KBM-7 (cell line): ENCODE measurements at regions not wholly inside any gene's neighbourhood (a gene's known extent, or its start where the extent isn't known, plus 50 kb on each side); places are given as distances from the start of the nearest gene placed in this dataset.

Experiments used
- DNase-seq: peaks from one replicate; pipeline ENCODE4 v3.0.0-alpha.2; 2015
- in situ Hi-C: fragments of 300-500 bp; cut with MboI; formaldehyde crosslinking; loops from 2 replicates; pipeline ENCODE4 v1.14.3; 2020; ENCODE audit warnings: low sequenced_read_pairs, low pct_unique_long_range_greater_than_20kb, mixed read lengths

GRCh38 chr1:98277118-98277517, 356.3 kb upstream of the DPYD start:
- DNase-seq = no peak
- in situ Hi-C loops = no loop called here

DNA sequence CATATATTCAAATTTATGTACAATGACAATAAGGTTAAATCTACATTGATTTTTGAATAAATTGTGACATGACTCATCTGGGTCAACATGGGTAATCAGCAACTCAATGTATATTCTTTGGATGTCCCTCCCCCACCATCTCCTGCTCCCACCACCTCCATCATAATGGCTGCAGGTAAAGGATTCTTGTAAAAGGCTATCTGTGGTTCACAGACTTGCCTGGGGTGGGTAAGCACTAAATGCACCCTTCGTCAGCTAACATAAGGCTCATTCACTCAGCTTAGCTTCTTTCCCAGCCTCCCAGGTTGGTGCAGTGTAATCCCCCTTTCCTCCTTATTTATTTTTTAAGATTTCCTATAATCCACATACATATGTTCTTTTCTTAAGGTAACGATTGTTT, 355.7 kb upstream of the DPYD start:
- in situ Hi-C loops = no loop called here
- no peak for DNase-seq

GRCh38 chr1:98268316-98268715, 347.5 kb upstream of the DPYD start:
- in situ Hi-C loops = no loop called here
- DNase-seq = no peak

GRCh38 chr1:98267423-98267822, 346.6 kb upstream of the DPYD start:
- DNase-seq = no peak
- in situ Hi-C loops = no loop called here

DNA sequence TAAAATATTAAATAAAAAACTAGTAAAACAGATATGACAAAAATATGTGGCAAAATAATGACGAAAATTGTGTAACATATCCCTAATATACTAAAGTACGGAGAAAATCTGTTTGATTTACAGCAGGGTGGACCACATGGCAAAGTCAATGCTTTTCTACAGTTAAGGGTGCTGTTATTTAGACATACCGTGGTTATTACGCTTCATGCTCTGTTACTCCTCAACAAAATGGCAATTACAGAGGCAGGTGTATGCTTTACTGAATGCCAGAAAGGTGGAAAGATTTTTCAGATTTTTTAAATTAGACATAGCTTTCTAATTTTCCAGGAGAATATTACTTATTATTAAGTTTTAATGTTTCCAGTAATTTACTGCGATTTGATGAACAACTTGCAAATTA, 343.9 kb upstream of the DPYD start:
- in situ Hi-C loops = no loop called here

GRCh38 chr1:98260839-98261238, 340.0 kb upstream of the DPYD start:
- in situ Hi-C loops = no loop called here
- DNase-seq = no peak

More for the DNA sequence above, 343.9 kb upstream of the DPYD start:
- no peak for DNase-seq

- DNase-seq = no peak
- in situ Hi-C loops = no loop called here
Measured at GRCh38 chr1:98260412-98260811, 339.6 kb upstream of the DPYD start.

DNA sequence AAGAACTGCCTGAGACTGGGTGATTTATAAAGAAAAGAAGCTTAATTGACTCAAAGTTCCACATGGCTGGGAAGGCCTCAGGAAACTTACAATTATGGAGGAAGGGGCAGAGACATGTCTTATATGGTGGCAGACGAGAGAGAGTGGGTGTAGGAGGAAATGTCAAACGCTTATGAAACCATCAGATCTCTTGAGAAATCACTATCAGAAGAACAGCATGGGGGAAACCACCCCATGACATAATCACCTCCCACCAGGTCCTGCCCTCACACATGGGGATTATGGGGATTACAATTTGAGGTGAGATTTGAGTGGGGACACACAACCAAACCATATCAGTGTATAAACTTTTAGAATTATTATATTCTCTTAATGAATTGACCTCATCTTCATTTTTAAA, 335.9 kb upstream of the DPYD start:
- DNase-seq = no peak
- in situ Hi-C loops = no loop called here

- DNase-seq = no peak
- in situ Hi-C loops = no loop called here
Measured at GRCh38 chr1:98253145-98253544, 332.3 kb upstream of the DPYD start.

GRCh38 chr1:98251497-98251896, 330.7 kb upstream of the DPYD start:
- no peak for DNase-seq
- in situ Hi-C loops = no loop called here

- no peak for DNase-seq
- in situ Hi-C loops = no loop called here
Measured at GRCh38 chr1:98232678-98233077, 311.8 kb upstream of the DPYD start.

DNA sequence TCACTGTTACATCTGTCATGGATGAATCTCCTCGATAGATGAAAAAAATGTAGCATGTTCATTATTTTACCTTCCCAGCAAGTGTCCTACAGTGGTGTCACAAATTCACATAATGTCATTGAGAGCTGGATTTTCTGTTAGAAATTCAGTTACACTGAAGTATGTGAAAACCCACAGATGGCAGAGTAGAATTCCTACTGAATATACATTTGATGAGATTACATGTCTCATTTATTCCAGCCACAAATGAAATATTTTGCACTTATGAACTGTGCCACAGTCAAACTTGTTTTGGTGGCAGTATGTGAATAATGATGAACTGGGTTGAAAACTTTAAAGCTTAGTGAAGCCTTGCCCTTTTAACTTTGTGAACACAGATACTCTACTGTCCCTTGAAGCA, 301.9 kb upstream of the DPYD start:
- DNase-seq = no peak
- in situ Hi-C loops = no loop called here

- no peak for DNase-seq
- in situ Hi-C loops = no loop called here
Measured at GRCh38 chr1:98221923-98222322, 301.1 kb upstream of the DPYD start.

GRCh38 chr1:98217601-98218000, 296.8 kb upstream of the DPYD start:
- DNase-seq = no peak
- in situ Hi-C loops = no loop called here

DNA sequence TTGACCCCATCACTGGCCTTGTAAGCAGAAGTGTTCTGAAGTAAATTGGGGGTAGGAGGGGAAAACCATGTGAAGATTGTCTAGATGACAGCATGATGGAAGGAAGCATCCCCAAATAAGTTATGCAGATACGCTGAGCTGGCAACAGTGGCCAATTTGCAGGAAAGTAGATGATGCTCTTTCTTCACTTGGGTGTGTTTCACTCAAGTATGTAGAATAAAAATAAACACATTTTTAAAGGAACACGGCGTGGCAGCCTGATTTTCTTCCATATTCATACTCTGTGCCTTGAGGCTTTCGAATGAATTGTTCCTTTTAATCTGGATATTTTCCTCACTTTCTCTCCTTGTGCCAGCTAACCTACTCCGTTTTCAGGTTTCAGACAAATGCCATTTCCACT, 295.5 kb upstream of the DPYD start:
- in situ Hi-C loops = no loop called here
- DNase-seq = no peak

DNA sequence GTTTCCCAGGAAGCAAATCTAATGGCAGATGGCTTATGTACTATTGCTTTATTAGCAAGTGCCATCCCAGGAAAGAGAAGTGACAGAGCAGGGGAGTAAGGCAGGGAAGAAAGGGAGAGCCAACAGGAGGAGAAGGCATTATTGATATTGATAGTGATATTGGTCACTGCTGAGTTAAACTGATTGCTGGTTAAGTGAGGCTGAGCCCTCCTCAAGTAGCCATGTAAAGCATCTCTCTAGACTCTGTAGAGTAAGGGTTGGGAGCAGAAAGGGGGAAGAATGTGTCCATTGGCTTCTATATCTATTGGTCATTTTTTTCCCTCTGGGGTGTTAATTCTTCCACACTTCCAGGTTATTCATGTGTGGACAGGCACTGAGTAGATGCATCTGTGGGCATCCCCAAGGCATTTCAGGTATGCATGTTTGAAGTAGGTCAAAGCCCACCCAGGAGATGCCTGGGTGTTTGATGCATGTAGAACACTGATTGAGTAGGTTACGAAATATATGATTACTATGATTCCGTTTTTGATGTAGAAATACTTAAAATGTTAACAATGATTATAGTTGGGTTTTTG, 290.5 kb upstream of the DPYD start:
- in situ Hi-C loops = no loop called here
- DNase-seq = no peak

- no peak for DNase-seq
- in situ Hi-C loops = no loop called here
Measured at GRCh38 chr1:98210563-98210962, 289.7 kb upstream of the DPYD start.

DNA sequence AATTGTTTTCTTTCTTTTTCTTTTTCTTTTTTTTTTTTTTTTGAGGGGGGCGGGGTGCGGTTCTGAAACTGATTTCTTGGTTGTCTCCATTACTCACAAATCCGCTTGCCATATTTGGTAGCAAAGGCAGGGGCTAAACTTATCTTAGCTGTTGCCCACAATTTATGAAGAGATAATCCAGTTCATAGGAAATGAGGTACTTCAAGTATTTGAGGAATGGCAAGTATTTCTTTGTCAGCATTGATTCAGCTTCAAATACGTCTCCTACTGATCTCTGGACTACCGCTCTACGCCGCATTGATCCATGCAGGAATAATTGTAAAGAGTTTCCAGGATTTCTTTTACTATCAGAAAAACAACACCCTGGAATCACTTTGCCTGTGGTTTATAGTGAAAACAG, 289.2 kb upstream of the DPYD start:
- DNase-seq = no peak
- in situ Hi-C loops = no loop called here

GRCh38 chr1:98205291-98206017, 284.6 kb upstream of the DPYD start:
- in situ Hi-C loops = no loop called here
- no peak for DNase-seq

- in situ Hi-C loops = no loop called here
- DNase-seq = no peak
Measured at GRCh38 chr1:98203466-98203865, 282.6 kb upstream of the DPYD start.

GRCh38 chr1:98201666-98202081, 280.8 kb upstream of the DPYD start:
- DNase-seq = no peak

More at GRCh38 chr1:98201666-98202081, 280.8 kb upstream of the DPYD start:
- in situ Hi-C loops = no loop called here
